ENCODE measurements at regions not wholly inside any gene's neighbourhood (a gene's known extent, or its start where the extent isn't known, plus 50 kb on each side); places are given as distances from the start of the nearest gene placed in this dataset.

DNA sequence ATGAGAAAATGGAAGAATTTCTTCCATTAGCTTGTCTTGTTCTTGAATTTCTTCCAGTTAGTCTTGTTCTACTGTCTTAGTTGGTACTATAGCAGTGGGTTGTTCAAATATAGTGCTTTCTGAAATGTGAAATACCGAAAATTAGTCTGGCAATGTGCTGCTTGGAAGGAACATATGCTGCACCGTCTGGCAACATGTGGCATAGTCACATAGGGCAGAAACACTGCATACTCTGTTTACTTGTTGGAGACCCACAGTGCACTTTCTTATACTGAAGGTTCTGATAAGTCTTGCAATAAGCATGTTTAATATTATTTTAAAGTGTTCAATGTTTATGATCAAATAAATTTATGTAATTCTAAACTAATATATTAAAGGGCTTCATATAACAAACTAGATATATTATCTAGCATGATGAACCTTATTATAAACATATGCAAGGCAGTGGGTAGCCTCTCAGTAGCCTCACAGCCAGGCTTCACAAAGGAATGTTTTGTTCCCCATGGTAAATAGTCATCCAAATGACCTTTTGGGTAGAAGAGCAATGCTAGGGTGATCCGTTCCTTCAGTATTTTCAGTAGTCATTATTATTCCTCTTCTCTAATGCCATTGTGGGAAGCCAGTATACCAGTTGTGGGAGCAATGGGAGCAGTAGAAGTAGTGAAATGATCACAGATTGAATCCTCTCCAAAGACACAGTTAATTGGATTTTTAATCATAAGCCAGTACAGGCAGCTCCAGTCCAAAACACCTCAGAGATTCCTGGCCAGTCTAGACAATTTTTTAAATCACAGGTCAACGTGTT lies 1106.7 kb downstream of the DTWD2 start:
- DNase-seq, result no peak

DNA sequence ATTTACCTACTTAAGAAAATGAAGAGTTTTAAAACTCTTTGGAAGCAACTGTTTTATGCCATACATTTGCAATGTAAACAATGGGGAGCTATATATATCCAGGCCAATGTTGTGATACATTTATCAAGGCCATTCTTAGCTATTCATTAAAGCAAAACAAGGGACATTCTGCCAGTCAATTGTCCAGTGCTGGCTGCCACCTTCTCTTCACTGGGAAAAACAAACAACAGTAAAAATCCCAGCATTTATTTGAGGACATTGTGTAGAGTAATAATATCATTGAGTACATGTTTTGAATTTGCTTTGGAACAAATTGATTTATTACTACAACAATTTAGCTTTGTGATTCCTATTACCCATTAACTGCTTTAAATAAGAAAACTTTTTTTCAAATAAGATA lies 1107.4 kb downstream of the DTWD2 start:
- DNase-seq, result no peak

DNA sequence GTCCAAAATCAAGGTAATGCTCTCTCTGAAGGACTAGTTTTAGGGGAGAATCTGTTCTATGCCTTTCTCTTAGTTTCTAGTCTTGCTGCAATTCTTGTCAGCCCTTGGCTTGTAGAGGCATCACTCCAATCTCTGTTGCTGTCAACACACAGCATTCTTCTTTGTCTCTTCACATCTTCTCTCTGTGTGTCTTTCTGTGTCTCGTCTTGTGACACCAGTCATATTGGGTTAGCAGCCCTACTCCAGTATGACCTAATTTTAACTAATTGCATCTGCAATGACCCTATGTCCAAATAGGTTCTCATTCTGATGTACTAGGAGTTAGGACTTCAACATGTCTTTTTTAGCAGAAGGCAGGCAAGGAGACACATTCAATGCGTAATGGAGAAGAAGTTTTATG lies 1110.6 kb downstream of the DTWD2 start:
- no peak for DNase-seq

DNA sequence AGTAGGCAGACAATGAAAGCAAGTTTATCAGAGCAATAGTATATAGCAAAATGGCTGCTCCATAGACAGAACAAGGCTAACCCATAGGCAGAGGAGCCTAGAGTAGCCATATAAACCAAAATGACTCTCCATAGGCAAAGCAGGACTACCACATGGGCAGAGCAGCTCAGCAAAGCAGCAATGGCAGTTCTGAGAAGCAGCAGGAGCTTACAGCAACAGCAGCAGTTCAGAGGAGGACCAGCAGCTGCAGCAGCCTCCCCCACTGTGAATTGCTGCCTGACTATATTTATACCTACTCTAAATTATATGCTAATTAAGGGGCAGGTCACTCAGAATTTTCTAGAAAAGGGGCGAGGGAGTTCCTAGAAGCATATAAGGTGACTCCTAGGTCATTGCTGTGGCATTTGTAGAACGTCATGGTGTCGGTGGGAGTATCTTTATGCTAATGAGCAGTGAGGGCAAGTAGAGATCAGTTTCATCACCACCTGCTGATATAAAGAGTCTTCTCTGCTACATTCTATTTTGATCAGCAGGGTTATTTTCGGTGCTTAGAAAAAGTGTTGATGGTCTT lies 1115.5 kb downstream of the DTWD2 start:
- no peak for DNase-seq

DNA sequence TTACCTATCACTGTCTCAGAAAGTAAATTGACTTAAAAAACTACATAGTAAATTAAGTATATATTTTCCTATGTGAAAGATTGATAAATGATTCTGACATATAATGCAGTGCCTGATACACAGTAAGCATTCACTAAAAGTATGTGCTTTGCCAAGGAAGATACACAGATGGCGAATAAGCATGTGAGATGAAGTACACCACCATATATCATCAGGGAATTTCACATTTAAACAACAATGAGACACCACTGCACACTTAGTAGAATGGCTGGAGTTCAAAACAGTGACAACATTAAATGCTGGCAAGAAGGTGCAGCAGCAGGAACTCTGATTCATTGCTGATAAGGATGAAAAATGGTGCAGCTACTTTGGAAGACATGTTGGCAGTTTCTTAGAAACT lies 1118.8 kb downstream of the DTWD2 start:
- DNase-seq, result no peak

DNA sequence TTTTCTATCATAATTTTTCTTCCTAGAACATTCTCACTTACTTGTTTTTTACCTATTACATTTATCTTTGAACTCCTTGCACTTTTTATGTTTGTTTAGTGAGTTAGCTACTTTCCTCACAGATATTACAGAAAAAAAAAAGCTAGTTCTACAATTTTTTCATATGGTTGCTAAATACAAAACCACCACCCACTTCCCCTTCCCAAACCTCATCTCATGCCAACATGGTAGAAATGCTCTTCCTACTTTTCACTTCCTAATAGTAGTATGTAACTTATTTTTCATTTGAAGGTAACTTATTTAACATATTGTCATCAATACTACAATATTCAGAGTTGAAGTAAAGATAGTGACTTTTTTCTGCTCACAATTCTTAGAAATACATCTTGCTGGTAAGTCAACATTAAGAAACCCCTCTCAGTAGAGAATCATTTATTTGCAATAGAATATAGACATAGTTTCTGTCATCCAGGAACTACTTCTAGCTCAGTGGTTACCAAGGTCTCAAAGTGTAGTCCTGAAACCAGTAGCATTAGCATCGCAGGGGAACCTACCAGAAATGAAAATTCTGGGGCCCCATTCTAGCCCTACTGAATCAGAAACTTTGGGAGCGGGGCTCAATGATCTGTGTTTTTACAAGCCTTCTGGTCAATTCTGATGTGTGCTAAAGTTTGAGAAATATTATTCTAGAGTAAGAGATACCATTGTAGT lies 1124.6 kb downstream of the DTWD2 start:
- DNase-seq, result no peak

DNA sequence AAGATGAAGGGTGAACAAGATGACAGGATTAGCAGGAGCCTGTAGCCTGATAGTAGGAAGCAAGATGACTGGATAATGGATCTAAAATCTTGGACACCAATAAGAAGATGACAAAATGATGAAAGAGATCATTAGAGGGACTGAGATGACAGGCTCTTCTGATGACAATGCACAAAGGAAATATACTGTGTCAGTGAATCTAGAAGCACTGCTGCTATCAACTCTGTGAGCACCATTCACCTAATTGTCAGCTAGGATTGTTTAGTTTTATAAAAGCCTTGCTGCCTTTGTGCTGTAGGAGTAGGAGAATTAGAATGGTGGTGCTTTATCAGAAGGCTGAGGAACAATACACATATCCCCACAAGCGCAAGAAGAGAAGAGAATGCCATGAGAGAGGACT lies 1127.8 kb downstream of the DTWD2 start:
- no peak for DNase-seq

DNA sequence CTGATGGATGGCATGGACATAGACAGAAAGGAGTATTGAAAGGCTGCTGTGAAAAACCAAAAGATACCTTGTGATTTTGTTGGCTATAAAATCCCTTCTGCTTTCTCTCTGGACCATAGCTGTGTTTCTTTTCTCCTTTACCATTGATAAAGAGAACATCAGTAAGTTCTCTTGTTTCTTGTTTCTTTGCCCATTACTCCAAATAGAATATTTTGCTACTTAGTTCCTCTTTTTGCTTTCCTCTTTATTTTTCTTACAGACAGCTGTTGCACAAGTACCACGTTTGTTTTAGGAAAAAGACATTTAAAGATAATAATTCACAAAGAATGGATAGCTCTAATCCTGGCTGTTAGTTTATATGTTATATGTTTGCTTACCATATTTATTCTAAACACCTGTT lies 1129.2 kb downstream of the DTWD2 start:
- no peak for DNase-seq

DNA sequence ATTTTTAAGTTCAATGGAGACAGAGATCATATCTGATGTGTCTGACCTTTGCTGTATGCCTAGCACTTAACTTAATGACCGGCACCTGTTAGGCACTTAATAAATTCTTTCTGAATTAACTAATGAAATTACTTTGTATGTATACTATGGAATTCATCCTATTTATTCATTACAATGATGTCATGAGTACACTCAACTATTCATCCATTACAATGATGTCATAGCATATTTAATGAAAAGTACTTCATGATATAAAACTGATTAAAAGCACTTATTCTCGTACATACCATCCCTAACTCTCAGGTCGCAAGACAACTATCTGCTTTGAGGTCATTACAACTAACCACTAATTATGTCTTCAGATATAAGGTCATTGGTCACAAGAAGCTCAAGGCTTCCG lies 1131.6 kb downstream of the DTWD2 start:
- no peak for DNase-seq

DNA sequence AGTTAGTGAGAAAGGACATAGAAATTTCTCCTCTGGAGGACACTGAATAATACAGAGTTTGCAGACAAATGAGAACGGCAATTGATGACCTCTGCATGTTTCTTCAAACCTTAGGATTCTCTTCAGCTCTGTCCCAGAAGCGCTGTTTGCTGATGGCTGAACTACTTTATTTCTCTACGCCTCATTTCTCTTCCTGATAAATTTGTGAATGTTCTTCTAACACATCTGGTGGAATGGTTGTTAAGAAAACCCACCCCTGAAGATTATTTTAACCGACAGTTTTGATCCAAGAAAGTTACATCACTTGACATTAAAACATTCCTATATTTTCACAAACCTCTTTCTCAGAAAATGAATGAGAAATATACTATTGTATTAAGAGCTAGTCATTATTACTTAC lies 1150.6 kb downstream of the DTWD2 start:
- DNase-seq, result no peak

DNA sequence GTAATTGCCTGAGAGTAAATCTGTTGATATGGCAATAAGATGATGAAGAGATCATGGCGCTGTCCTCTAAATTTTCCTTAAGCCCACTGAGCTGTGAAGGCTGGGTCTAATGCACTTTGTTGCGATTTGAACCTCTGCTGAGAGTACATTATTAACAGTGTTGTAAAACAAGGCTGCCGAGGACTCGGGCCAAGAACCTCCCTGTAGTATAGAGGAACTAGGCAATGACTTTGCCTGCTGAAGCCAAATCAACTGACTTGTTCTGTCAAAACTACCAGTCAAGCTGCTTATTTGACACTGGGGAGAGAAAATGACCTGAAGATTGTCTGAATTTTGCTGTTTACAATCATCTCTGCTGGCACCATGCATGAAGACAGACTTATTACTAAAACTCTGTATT lies 1154.7 kb downstream of the DTWD2 start:
- no peak for DNase-seq

DNA sequence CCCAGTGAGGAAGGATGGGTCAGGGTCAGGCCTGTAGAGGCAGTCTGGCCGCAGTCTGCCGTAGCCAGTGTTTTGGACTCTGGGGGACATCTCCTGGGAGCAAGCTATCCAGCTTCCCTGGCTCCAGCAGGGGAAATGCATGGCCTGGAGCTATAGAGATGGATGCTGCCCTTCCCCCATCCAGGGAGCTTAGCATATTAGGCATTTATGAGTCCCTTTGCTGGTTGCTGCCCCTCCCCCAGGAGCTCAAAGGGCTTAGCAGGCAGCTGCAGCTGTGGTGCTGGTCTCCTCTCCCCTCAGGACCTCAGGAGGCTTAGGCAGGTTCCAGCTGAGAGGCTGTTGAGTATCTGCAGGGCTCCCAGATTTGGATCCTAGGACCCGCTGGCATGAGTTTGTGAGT lies 1158.7 kb downstream of the DTWD2 start:
- DNase-seq, result no peak

DNA sequence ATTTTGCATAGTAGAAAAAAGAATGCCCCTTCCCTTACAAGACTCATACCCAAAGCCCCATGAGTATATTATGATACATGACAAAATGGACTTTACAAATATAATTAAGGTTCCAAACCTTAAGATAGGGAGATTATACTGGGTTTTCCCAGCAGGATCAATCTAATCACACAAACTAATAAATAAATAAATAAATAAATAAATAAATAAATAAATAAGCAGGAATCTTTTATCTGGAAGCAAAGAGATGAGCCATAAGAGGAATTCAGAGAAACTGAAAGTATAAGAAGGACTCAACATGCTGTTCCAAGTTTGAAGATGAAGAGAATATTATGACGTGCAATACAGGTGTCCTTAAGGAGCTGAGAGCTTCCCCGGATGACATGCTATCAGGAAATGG lies 1174.5 kb downstream of the DTWD2 start:
- no peak for DNase-seq

DNA sequence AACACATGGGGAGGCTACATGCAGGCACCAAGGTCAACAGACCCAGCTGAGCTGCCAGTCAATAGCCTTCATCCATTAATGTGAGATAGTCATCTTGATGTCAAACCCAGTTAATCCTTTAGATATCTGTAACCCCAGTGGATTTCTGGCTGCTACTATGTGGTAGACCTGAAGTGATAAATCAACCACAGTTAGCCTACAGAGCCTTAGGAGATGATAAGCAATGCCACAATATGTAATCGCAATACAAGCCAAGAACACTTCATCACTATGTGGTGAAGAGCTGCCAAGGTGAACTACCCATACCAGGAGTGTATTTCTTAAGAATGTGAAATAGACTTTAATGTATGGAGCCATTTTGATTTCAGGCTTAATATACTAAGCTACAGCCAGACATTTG lies 1175.5 kb downstream of the DTWD2 start:
- no peak for DNase-seq

DNA sequence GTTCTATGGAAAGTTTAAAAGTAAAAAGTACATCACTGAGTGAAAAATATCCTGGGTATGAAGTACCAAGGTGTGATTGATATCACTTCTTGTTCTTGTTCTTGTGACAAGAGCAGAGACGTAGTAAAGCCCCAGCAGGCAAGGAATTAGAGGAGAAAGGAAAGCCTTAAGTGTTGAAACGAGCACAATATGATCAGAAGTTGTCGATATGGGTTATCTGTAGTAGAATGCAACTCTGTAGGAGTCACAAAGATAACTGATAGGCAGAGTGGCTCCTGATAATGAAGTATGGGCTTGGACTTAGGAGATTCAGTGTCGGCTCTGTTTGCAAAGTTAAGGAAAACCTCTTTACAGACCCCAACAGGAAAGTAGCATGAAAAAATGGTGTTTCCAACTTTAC lies 1179.1 kb downstream of the DTWD2 start:
- DNase-seq, result no peak

DNA sequence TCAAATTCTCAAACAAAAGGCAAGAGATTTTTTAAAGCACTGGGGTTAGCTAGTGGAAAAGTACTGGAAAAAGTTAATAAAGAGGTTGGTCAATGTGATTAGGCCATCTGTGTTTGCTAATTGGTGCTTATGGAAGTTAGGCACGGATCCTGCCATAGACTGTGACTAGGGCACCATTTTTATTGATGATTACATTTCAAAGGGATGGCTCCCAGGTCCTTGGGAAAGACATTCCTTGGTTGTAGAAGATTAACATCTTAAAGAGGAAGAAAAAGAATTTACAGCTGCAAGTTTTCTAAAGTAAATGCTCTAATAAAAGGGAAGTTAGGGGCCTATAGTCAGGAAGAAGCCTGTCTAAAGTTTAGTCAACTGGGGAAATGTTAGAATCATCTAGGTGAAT lies 1183.3 kb downstream of the DTWD2 start:
- DNase-seq, result no peak

DNA sequence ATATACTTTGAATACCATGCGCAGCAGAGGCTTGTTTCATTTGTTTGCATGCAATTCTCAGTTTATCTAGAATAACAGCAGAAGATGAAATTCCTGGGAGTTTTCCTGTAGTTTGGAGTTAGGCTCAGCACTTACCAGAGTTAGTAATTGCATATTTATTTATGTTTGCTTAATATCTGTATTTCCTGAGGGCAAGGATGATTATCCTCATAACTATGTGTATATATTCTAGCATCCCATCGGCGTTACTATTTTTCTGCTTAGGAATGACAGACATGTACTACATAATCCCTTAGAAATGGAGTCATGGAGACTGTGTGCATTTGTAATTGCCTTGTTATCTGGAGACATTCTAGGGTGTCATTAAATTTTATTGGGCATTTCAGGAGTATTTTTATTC lies 1184.8 kb downstream of the DTWD2 start:
- DNase-seq, result no peak

DNA sequence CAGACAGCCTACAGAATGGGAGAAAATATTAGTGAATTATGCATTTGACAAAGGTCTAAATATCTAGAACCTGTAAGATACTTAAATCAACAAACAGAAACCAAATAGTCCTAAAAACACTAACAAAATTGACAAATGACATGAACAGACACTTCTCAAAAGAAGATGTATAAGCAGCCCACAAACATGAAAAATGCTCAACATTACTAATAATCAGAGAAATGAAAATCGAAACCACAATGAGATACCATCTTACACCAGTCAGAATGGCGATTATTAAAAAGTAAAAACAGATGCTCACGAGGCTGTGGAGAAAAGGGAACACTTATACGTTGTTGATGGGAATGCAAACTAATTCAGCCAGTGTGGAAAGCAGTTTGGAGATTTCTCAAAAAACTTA lies 1186.8 kb downstream of the DTWD2 start:
- no peak for DNase-seq

DNA sequence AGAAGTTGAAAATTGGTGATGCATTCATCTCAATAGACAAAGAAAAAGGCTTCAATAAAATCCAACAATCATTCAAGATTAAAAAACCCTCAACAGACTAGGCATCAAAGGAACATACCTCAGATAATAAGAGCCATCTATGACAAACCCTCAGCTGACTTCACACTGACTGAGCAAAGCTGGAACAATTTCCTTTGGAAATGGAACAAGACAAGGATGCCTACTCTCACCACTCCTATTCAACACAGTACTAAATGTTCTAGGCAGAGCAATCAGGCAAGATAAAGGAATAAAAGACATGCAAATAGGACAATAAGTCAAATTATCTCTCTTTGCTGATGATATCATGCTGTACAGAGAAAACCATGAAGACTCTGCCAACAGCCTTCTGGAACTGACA lies 1188.1 kb downstream of the DTWD2 start:
- no peak for DNase-seq

DNA sequence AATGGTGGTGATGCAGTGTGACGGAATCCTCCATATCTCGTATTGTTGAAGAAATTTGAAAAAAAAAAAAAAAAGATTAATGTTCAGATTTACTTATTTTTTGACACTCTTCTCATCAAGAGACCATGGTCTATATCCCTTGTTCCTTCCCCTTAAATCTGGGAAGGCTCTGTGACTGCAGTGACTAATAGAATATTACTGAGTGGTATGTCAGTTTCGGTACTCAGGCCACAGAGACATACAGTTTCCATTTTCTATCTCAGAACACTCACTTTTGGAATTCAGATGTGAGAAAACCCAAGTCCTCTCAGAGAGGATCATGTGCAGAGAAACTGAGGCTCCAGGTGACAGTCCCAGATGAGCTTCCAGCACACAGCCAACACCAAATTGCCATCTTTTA lies 1193.5 kb downstream of the DTWD2 start:
- DNase-seq, result no peak

DNA sequence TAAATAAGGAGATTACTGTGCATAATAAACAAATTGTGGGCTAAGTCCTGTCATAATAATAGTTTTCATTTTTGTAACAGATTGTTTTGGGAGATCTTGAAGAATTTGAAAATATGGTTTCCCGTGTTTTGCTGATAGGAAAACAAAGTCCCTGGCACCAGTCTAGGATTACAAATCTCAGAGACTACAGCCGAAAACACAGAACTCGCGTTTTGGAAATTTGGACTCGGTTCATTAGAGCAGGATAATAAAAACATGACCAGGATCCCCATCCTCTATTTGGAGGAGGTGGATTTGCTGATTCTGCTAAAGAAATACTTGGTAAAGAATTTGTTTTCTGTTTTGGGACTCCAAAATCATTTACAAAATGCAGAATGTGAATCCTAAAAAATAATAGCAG lies 1194.4 kb downstream of the DTWD2 start:
- DNase-seq, result no peak

DNA sequence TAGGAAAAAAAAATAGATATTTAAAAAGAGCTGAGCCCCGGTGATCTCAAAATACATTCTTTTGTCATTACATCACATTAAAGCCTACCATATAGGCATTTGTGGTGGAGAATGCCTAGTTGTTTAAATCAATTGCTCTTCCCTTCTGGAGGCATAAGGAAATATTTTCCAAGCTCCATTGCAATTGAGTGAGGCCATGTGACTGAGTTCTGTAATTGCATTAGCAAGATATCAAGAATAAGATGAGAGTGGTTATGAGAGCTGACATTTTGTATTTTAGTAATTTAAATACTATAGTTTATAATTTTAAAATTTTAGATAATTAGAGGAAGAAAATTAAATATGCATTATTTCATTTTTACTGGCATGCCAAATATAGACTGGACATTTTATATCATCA lies 1195.9 kb downstream of the DTWD2 start:
- no peak for DNase-seq

DNA sequence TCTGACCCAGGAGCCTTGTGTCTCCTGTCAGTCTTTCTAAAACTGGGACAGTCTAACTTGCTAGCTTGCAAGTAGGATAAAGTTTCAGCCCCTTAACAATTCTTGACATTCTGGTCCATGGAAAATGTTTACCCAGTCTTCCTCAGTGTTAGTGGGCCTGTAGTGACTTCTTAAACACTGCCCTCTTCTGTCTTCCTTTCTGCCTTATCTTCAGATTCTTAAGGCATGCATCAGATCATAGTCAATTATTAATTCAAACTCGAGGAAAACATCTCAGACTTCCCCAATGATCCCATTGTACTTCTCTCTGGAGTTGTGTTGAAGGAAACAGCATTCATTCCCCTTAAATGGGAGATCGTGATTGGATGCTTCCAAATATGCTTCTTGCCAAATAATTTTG lies 1199.8 kb downstream of the DTWD2 start:
- DNase-seq, result no peak

DNA sequence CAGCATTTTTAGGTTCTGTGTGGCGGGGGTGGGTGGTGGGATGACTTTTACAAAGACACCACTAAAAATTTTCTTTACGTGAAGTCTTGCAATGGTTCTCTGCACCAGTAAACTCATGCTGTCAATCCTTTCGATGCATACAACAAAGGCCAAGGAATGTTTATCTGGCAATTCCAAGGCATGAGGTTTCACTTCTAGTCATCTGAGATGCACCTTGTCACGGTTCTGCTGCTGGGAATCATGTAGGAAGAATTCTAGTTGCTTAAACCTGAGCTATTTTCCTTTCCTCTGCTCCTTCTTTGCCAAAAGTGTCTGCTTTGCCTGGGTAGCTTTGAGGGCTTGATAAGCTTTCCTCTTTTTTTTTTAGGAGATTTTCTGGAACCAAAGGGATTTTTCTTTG lies 1204.5 kb upstream of the SEMA6A start:
- no peak for DNase-seq

DNA sequence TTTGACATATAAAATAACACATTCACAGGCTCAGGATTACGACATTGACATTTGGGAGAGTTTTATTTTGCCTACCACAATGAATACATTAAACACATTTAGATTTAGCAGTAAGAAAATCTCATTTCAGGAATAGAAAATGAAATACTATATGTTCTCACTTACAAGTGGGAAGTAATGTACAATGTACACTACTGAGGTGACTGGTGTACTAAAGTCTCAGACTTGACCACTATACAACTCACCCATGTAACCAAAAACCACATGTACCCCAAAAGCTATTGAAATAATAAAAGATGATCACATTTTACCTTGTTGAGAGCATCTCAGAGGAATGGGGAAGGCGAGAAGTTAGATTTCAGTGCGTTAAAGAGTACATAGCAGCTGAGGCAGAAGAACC lies 1202.4 kb upstream of the SEMA6A start:
- DNase-seq, result no peak

Data from CD4-positive, alpha-beta T cell treated with Interleukin-1 beta for 1 hour (primary cell).